DMS153 treated with DMSO at 0.1 percent for 48 hours (cell line): ENCODE measurements at regions not wholly inside any gene's neighbourhood (a gene's known extent, or its start where the extent isn't known, plus 50 kb on each side); places are given as distances from the start of the nearest gene placed in this dataset.
"Not testable (repeated sequence)": the region's sequence is repeated elsewhere in the genome, so short reads cannot be mapped to it uniquely, and the experiment has no call there.

Experiments
- DNase-seq: peaks from one replicate; lab custom pipeline; 2025; ENCODE audit not compliant: unreplicated experiment; lab: John Stamatoyannopoulos, UW

DNA sequence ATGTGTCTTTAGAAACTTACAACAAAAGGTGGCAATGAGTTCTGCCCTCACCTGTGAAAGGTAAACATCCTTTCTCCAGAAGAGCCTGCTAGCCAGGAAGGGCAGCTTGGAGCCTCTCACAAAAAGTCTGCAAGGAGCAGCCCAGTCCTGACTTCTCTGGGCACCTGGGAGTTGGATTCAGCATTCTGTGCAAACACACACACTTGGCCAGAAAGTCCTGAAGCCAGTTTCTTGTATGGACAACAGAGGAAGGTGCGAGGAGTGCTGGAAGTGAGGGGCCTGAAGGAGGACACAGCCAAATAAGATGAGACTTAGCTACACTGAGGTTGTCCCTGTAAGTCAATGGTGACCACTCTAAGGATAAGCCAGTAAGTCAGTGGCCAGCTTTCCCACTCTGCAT, 52.4 kb upstream of the SLC1A4 start:
- no peak for DNase-seq

DNA sequence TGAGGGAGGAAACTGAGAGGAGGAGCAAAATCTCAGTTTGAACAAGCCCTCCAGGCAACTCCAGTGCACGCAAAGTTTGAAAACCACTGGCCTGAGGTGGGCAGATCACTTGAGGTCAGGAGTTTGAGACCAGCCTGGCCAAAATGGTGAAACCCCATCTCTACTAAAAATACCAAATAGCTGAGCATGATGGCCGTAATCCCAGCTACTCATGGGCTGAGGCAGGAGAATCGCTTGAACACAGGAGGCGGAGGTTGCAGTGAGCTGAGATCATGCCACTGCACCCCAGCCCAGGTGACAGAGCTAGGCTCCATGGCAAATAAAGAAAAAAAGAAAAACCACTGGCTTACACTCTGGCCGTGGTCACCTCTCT, 51.9 kb upstream of the SLC1A4 start:
- DNase-seq, result not testable (repeated sequence)

DNA sequence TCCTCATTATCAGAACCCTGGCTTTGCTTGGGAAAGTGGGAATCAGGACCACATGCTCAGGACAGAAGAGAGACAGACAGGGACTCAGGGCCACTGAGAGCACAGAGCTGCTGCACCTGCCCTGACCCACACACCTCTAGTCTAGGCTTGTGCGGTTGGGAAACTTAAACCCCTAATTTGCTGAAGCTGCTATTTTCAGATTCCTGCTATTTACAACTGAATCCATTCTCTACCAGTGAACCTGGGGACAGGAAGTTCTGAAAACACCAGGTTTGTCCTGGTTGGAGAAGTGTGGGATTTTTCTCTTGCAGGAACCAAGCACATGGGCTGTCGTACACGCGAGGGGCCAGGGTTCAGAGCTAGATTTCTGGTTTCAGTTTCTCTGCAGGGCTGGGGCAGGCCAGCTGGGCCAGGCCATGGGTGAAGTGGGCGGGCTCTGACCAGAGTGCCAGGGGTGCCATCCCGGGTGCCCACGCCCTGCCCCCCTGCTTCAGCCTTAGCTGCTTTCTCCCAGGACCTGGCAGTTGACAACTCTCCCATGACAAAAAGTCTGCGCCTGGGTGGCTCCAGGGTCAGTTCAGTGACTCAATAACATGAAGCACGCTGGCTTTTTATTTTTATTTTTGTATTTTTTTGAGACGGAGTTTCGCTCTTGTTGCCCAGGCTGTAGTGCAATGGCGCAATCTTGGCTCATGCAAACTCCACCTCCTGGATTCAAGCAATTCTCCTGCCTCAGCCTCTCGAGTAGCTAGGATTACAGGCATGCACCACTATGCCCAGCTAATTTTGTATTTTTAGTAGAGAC, 51.3 kb upstream of the SLC1A4 start:
- DNase-seq, result no peak

DNA sequence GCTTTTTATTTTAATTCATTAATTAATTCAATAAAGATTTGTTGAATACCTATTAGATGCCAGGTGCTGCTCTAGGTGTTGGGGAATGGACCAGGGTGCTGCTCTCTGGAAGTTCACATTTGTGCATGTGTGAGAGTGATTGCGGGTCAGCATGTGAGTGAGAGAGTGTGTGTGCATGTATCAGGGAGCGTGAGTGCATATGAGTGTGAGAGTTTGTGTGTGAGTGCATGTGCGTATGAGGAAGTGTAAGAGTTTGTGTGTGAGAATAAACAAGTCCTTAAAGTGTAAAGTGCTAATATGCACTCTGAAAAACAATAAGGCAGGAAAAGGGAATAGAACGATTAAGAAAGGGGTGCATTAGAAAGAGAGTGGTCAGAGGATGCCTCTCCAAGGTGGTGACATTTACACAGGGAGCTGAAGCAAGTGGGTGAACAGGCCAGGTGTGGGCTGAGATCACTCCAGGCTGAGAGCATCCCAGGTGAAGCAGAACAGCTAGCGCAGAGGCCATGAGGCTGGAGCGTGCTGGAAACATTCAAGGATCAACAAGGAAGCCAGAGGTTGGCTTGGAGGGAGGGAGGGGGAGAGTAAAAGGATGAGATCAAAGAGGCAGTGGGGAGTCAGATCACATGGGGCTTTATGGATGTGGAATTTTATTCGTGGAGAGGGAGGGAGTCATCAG, 50.5 kb upstream of the SLC1A4 start:
- no peak for DNase-seq

DNA sequence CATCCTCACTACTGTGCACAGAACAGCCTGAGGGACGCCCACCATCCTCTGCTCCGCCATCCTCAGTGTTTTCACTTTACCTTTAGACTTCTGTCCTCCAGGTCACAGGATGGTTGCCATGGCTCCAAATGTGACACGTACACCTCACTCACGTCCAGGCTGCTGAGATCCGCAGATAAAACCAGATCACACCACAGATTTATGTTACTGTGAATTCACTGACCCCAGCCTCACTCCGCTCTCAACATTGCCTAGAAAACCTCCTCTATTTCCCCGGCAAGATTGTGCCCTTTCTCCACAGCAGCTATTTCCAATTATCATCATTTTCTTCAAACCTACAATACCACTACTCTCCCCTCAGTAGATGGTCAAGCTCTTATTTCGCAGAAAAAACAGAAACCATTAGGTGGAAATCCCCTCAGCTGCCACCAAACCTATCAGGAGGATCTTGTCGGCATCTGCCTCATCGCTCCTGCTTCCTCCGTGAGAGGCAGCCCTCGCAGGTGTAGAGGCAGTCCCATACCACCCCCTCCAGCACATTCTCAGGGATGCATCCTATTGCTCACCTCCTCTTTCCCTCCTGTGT, 49.8 kb upstream of the SLC1A4 start:
- DNase-seq, result no peak
